Activated T-cell treated with anti-CD3 and anti-CD28 coated beads for 4 hours (primary cell): ENCODE measurements at regions not wholly inside any gene's neighbourhood (a gene's known extent, or its start where the extent isn't known, plus 50 kb on each side); places are given as distances from the start of the nearest gene placed in this dataset.

ENCODE experiments used
- DNase-seq: peaks from one replicate; pipeline ENCODE4 v3.0.0-alpha.2; 2020

- DNase-seq, result no peak
Measured at GRCh38 chr22:49448526-49448925, 379.1 kb downstream of the BRD1 start.

DNA sequence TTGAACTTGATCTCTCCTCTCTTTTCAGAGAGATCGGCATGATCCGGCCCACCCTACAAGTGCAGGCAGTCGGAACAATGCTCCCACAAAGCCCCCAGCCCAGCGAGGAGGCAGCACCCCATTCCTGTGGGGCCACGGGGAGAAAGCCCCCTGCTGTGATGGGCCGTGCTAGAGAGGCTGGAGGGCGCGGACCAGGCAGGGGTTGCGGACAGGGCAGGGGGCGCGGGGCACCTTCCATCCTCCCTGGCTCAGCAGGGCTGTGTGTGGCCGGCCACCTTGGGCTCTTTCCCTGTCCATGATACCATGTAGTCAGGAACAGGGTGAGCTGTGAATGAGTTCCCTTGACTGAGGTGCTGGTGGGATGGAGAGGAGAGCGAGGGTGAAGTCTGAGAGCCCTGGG is 379.8 kb downstream of the BRD1 start:
- DNase-seq, result no peak

GRCh38 chr22:49446759-49447710 is 380.6 kb downstream of the BRD1 start:
- no peak for DNase-seq

- no peak for DNase-seq
Measured at GRCh38 chr22:49446145-49446758, 381.4 kb downstream of the BRD1 start.

GRCh38 chr22:49444781-49445180 is 382.9 kb downstream of the BRD1 start:
- DNase-seq, result no peak

- DNase-seq, result no peak
Measured at GRCh38 chr22:49440931-49441330, 386.7 kb downstream of the BRD1 start.

DNA sequence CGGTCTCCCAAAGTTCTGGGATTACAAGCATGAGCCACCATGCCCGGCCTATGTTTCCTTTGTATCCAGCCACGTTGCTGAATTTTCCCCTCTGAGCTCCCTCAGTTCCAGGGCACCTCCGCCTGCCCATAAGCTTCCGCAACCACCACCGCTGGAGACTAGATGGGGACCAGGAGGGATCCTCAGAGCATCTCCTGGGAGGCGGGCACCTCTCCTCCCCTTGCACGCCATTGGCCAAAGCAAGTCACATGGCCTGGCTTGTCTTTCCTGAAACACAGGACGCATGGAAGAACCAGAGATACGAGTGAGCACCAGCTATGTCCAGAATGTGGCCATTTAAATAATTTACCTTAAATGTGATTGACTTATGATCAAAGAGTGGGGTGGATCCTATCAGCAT is 388.3 kb downstream of the BRD1 start:
- no peak for DNase-seq

DNA sequence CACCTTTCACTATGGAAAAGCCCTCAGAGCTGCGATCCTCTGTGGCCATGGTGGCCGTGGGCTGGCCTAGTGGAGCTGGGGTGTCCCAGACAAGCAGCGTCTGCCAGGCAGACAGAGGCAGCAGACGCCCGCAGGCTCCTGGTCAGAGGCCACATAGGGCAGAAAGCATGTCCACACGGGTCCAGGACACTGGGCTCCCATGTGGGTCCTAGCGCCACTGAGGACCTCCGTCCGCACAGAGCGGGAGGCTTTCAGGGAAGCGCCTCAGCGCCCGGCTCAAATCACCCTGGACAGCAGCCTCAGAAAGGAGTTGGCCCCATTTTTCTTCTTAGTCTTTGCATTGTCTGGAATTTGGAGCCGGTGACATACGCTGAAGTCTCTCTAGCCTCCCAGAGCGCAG is 389.7 kb downstream of the BRD1 start:
- DNase-seq, result no peak

DNA sequence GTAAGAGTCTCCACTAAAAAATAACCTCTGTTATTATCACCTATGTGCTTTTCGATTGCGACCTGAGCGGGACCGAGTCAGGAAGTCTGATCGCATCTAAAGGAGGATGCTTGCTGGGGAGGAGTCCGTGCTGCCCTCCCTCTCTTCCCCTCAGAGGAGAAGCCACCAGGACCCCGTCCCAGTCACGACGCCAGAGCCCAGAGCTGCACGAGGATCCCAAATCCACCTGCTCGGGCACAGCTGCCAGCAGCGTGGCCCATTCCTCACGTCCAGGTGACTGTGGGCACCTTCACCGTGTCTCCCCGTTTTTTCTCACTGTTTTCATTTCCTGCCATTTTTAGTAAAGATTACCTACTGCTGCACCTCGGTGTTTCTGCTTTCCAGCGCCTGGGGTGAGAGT is 390.3 kb downstream of the BRD1 start:
- no peak for DNase-seq

DNA sequence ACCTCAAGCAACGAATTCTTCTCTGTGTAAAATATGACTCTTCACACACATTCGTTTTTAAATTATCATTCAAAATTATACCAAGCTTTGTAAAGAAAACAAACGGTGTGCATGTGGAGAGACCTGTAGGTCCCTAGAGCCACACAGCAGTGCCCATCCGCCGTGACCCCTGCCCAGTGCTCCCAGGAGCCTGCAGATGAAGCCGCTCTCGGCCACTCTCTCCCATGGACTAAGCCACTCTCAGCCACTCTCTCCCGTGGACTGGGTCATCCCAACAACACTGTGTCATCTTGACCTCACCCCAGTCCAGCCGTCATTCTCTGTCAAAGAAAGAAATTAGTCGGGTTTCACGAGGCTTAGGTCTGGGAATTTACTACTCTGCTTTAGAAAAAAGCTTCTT is 391.6 kb downstream of the BRD1 start:
- DNase-seq, result no peak

- DNase-seq, result no peak
Measured at GRCh38 chr22:49435596-49435995, 392.1 kb downstream of the BRD1 start.

DNA sequence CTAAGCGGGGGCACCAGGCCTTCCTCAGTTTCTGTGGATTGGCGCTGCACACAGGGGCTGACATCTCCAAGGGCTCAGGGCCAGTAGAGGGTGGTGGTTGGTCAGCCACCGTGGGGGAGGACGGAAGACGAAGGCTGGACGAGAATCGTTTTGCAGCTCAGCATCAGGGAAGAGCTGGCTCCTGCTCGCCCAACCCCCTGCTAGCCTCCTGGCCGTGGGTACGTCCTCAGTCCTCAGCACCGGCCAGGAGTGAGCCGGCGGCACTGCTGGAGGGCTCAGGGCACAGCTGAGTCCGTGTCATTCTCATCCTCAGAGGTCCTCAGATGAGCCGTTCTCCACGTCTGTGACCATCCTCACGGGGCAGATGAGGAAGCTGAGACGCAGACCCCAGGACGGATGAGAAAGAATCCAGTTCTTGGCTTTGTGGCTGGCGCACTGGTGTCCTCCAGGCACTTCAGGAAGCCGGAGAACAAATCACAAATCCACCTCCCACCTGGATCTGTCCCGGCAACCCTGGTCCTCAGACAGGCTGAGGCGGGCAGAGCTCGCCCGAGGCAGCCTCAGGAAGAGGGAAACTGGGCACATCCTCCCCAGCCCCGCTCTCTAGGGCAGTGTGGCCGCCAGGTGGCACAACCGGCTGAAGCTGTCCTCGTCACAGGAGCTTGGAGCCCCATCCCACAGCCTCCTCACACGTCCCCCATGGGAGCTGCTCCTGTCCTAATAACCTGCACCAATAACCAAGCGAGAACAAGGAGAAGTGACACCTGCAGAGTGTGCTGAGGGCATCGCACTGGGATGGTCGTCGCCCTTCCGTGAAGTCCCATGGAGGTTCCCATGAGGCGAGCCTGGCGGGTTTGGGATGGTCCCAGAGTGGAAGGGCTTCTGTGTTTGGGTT is 393.7 kb downstream of the BRD1 start:
- no peak for DNase-seq

DNA sequence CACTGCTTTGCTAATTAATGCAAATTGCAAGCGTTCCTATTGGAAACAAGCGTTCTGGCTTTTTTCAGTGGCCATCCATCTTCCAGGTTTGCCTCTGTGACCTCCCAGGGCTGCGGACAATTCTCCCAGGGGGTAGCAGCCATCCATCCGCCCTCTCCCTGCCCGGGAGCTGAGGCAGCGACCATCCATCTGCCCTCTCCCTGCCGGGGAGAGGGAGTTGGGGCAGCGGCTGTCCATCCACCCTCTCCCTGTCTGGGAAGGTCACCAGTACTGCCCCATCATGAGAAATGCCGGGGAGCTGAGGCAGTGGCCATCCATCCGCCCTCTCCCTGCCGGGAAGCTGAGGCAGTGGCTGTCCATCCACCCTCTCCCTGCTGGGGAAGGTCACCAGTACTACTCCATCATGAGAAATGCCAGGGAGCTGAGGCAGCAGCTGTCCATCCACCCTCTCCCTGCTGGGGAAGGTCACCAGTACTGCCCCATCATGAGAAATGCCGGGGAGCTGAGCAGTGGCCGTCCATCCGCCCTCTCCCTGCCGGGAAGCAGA is 394.7 kb downstream of the BRD1 start:
- DNase-seq, result no peak

DNA sequence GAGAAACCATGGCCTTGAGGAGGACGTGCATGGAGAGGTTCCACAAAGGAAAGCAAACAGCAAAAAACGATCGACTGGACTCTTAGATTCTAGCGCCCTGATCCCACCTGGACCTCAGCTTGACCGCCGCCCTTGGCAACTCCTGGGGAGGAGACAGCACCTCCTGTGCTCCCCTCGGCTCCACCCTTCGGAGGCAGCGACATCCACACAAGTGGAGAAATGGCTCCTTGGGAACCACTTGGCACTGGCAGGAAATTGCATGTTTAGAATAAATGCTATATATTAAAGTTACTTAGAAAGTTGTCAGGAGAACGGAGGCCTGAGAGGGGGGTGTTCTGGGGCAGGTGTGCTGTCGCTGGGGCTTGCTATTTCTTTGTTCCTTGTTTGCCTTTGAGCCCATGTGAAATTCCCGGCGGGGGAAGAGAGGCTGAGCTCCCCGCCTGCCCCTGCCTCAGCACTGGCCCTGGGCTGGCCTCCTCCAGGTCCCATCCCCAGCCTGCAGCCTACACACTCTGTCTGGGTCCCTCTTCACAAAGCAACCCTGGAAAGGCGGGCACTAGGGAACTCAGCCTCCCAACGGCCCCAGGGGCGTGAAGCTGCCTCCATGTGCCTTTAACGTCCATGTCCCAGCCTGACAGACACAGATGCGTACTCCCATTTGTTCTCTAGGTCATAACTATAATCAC is 395.3 kb downstream of the BRD1 start:
- no peak for DNase-seq

- no peak for DNase-seq
Measured at GRCh38 chr22:49431551-49431950, 396.1 kb downstream of the BRD1 start.

- no peak for DNase-seq
Measured at GRCh38 chr22:49429066-49429465, 398.6 kb downstream of the BRD1 start.

DNA sequence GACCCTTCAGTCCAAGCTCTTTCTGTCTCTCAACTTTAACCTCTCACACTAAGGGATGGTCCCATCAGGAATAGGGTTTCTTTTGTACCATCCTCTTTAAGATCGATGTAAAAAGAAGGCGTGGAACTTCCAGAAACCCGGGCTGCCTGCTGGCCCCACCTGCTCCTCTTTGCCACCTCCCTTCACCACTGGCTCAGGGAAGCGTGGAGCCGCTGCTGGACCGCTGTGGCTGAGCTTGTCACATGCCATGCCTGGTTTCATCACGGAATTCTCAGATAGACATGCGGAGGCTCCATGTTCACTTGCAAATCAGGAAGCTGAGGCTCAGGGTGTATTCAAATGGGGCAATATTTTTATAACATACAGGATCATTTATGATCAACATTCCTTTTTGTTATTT is 399.7 kb downstream of the BRD1 start:
- no peak for DNase-seq

GRCh38 chr22:49427341-49427740 is 400.3 kb downstream of the BRD1 start:
- DNase-seq, result no peak

- no peak for DNase-seq
Measured at GRCh38 chr22:49426618-49427266, 400.9 kb downstream of the BRD1 start.

- no peak for DNase-seq
Measured at GRCh38 chr22:49426098-49426497, 401.6 kb downstream of the BRD1 start.

- no peak for DNase-seq
Measured at GRCh38 chr22:49425356-49425755, 402.3 kb downstream of the BRD1 start.

DNA sequence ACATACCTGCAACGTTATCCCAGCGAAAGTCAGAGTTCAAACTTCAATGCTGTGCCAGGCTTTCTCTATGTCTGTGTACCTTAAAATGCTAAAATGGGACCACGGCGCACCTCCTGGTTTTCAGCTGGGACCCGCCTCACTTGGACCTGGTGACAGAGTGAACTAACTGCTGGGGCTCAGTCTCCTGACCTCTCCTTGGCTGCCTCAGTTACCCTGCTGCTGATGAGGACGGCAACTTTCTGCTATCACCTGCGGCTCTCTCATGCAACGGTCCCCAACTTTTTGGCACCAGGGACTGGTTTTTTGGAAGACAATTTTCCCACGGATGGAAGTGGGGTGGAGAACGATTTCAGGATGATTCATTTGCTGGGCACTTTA is 402.8 kb downstream of the BRD1 start:
- DNase-seq, result no peak
